KOPT-K1 (cell line): ENCODE measurements at regions not wholly inside any gene's neighbourhood (a gene's known extent, or its start where the extent isn't known, plus 50 kb on each side); places are given as distances from the start of the nearest gene placed in this dataset.

Experiments
- H3K27ac ChIP-seq: fragments of 200-600 bp; sonication (generic); 2 replicates; pipeline ENCODE4 v1.5.1; 2016; ENCODE audit warnings: antibody characterized with exemption, mild to moderate bottlenecking, low read depth, low read length; ENCODE audit not compliant: poor library complexity, severe bottlenecking
- H3K36me3 ChIP-seq: fragments of 200-600 bp; sonication (generic); 2 replicates; pipeline ENCODE4 v1.5.1; 2017; ENCODE audit warnings: antibody characterized with exemption, mild to moderate bottlenecking, low read length, moderate library complexity; ENCODE audit not compliant: insufficient read depth
- H3K9me3 ChIP-seq: fragments of 200-600 bp; sonication (generic); 2 replicates; pipeline ENCODE4 v1.5.1; 2017; ENCODE audit warnings: antibody characterized with exemption, low read length, mild to moderate bottlenecking; ENCODE audit not compliant: insufficient read depth, poor library complexity, severe bottlenecking

- peaks cover 3% of the 10 kb centered on the region for H3K9me3 ChIP-seq
- no peaks in the 10 kb centered on the region for H3K36me3 ChIP-seq
- H3K27ac ChIP-seq, result no peak overlapping the region
Measured at GRCh38 chr2:104598636-104599035, 255.3 kb upstream of the POU3F3 start.

GRCh38 chr2:104599787-104600510, 254.0 kb upstream of the POU3F3 start:
- Histone ChIP-seq H3K9me3 (peaks cover 11% of the 10 kb centered on the region), H3K36me3 (no peaks in the 10 kb centered on the region), H3K27ac (no peak overlapping the region)

GRCh38 chr2:104606056-104606455, 247.9 kb upstream of the POU3F3 start:
- no peaks in the 10 kb centered on the region for H3K36me3 ChIP-seq
- H3K27ac ChIP-seq, result no peak overlapping the region
- H3K9me3 ChIP-seq, result peaks cover 9% of the 10 kb centered on the region

GRCh38 chr2:104616856-104617255, 237.1 kb upstream of the POU3F3 start:
- H3K9me3 ChIP-seq, result no peaks in the 10 kb centered on the region
- no peaks in the 10 kb centered on the region for H3K36me3 ChIP-seq
- H3K27ac ChIP-seq, result no peak overlapping the region

- no peak overlapping the region for H3K27ac ChIP-seq
- no peaks in the 10 kb centered on the region for H3K9me3 ChIP-seq
- no peaks in the 10 kb centered on the region for H3K36me3 ChIP-seq
Measured at GRCh38 chr2:104620801-104621200, 233.1 kb upstream of the POU3F3 start.

- Histone ChIP-seq H3K27ac (no peak overlapping the region), H3K9me3 (no peaks in the 10 kb centered on the region), H3K36me3 (no peaks in the 10 kb centered on the region)
Measured at GRCh38 chr2:104635608-104636007, 218.3 kb upstream of the POU3F3 start.

- H3K36me3 ChIP-seq, result no peaks in the 10 kb centered on the region
- no peaks in the 10 kb centered on the region for H3K9me3 ChIP-seq
- no peak overlapping the region for H3K27ac ChIP-seq
Measured at GRCh38 chr2:104638190-104638858, 215.6 kb upstream of the POU3F3 start.

GRCh38 chr2:104638859-104639202, 215.1 kb upstream of the POU3F3 start:
- Histone ChIP-seq H3K36me3 (no peaks in the 10 kb centered on the region), H3K9me3 (no peaks in the 10 kb centered on the region), H3K27ac (no peak overlapping the region)

- no peaks in the 10 kb centered on the region for H3K9me3 ChIP-seq
- H3K27ac ChIP-seq, result no peak overlapping the region
- no peaks in the 10 kb centered on the region for H3K36me3 ChIP-seq
Measured at GRCh38 chr2:104641786-104642185, 212.1 kb upstream of the POU3F3 start.

- no peaks in the 10 kb centered on the region for H3K9me3 ChIP-seq
- H3K36me3 ChIP-seq, result no peaks in the 10 kb centered on the region
- H3K27ac ChIP-seq, result no peak overlapping the region
Measured at GRCh38 chr2:104648376-104648775, 205.5 kb upstream of the POU3F3 start.

GRCh38 chr2:104649866-104650265, 204.0 kb upstream of the POU3F3 start:
- no peaks in the 10 kb centered on the region for H3K36me3 ChIP-seq
- no peaks in the 10 kb centered on the region for H3K9me3 ChIP-seq
- H3K27ac ChIP-seq, result no peak overlapping the region

- no peaks in the 10 kb centered on the region for H3K9me3 ChIP-seq
Measured at GRCh38 chr2:104650405-104650996, 203.4 kb upstream of the POU3F3 start.

GRCh38 chr2:104654811-104655210, 199.1 kb upstream of the POU3F3 start:
- no peak overlapping the region for H3K27ac ChIP-seq
- no peaks in the 10 kb centered on the region for H3K9me3 ChIP-seq
- no peaks in the 10 kb centered on the region for H3K36me3 ChIP-seq

More at GRCh38 chr2:104650405-104650996, 203.4 kb upstream of the POU3F3 start:
- Histone ChIP-seq H3K36me3 (no peaks in the 10 kb centered on the region), H3K27ac (no peak overlapping the region)

- H3K27ac ChIP-seq, result no peak overlapping the region
Measured at GRCh38 chr2:104656571-104657163, 197.2 kb upstream of the POU3F3 start.

GRCh38 chr2:104658144-104658835, 195.6 kb upstream of the POU3F3 start:
- no peak overlapping the region for H3K27ac ChIP-seq
- H3K36me3 ChIP-seq, result no peaks in the 10 kb centered on the region
- no peaks in the 10 kb centered on the region for H3K9me3 ChIP-seq

More at GRCh38 chr2:104656571-104657163, 197.2 kb upstream of the POU3F3 start:
- Histone ChIP-seq H3K9me3 (no peaks in the 10 kb centered on the region), H3K36me3 (no peaks in the 10 kb centered on the region)
